HG03521 (cell line): ENCODE measurements at regions not wholly inside any gene's neighbourhood (a gene's known extent, or its start where the extent isn't known, plus 50 kb on each side); places are given as distances from the start of the nearest gene placed in this dataset.

ENCODE experiments used
- ATAC-seq: cut with Tn5 transposase; IDR thresholded peaks from one replicate; pipeline ENCODE4 v1.9.1; 2021; ENCODE audit warnings: mild to moderate bottlenecking, moderate library complexity; ENCODE audit not compliant: unreplicated experiment

- no peak for ATAC-seq
Measured at GRCh38 chr10:88059190-88059589, 195.8 kb downstream of the PTEN start.

- no peak for ATAC-seq
Measured at GRCh38 chr10:88060762-88061161, 197.3 kb downstream of the PTEN start.

- ATAC-seq, result no peak
Measured at GRCh38 chr10:88062385-88062784, 199.0 kb downstream of the PTEN start.

- ATAC-seq, result no peak
Measured at GRCh38 chr10:88062798-88063472, 199.5 kb downstream of the PTEN start.

- ATAC-seq, result no peak
Measured at GRCh38 chr10:88063861-88064557, 200.6 kb downstream of the PTEN start.

- ATAC-seq, result peak; percentile 48
Measured at GRCh38 chr10:88064608-88065382, 201.4 kb downstream of the PTEN start.

GRCh38 chr10:88065383-88066049, 202.1 kb downstream of the PTEN start:
- no peak for ATAC-seq

- ATAC-seq, result no peak
Measured at GRCh38 chr10:88066319-88066718, 202.9 kb downstream of the PTEN start.

- ATAC-seq, result no peak
Measured at GRCh38 chr10:88066876-88067275, 203.5 kb downstream of the PTEN start.

GRCh38 chr10:88067737-88068136, 204.3 kb downstream of the PTEN start:
- no peak for ATAC-seq

- no peak for ATAC-seq
Measured at GRCh38 chr10:88069338-88069737, 205.9 kb downstream of the PTEN start.

GRCh38 chr10:88070080-88070880, 206.9 kb downstream of the PTEN start:
- peak; percentile 43 for ATAC-seq

GRCh38 chr10:88071879-88072278, 208.5 kb downstream of the PTEN start:
- ATAC-seq, result no peak

- no peak for ATAC-seq
Measured at GRCh38 chr10:88073682-88074081, 210.3 kb downstream of the PTEN start.

- no peak for ATAC-seq
Measured at GRCh38 chr10:88074971-88075370, 211.5 kb downstream of the PTEN start.

- ATAC-seq, result peak; percentile 48
Measured at GRCh38 chr10:88076027-88076880, 212.8 kb downstream of the PTEN start.

- no peak for ATAC-seq
Measured at GRCh38 chr10:88077977-88078376, 214.6 kb downstream of the PTEN start.

GRCh38 chr10:88080213-88080612, 216.8 kb downstream of the PTEN start:
- peak; percentile 50 for ATAC-seq

GRCh38 chr10:88081457-88082054, 218.1 kb downstream of the PTEN start:
- ATAC-seq, result no peak
